ENCODE measurements at regions not wholly inside any gene's neighbourhood (a gene's known extent, or its start where the extent isn't known, plus 50 kb on each side); places are given as distances from the start of the nearest gene placed in this dataset.

DNA sequence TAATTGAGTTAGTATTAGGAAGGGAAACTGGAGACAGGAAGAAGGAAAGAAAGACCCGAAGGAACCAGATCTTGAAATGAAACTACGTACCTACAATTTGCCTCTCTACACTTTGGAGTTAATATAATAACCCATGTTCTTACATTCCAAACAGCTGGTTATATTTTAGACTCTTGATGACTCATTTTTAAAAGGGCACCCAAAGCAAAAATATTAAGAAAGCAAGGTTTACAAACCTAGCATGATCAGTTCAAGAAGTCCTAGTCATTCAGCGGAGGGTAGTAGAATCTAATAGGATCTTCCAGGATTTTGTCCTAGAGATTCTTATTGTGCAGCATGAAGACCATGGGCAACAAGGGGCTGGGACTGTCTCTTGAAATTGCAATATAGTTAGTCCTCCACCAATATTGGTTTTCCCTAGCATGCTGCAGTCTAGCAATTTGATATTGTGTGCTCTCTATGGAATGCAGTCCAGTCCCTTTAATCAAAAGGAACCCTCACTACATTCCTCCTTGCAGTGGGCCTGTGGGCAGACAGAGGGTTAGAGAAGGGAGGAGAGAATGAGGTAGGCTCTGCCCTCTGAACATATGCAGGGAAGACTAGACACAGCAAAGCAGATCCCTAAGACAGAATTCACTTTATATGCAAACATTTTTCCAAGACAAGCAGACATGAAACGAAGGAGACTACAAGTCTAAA is 230.3 kb downstream of the INHBA start:
- no peak for TF ChIP-seq POLR2A (IDR thresholded peaks at IDR 0.05; ENCODE audit: low read length)
- TF ChIP-seq GATA1 (IDR thresholded peaks at IDR 0.05; ENCODE audit: low read depth, low read length): no peak

Measured in erythroblast (primary cell).